CD4-positive, CD25-positive, alpha-beta regulatory T cell (primary cell): ENCODE measurements at regions not wholly inside any gene's neighbourhood (a gene's known extent, or its start where the extent isn't known, plus 50 kb on each side); places are given as distances from the start of the nearest gene placed in this dataset.

Source experiments
- ATAC-seq, 2 donors: fragments of 150-1000 bp; cut with Tn5 transposase; one replicate each; pipeline ENCODE4 v1.10.0; 2021; ENCODE audit warnings: low read depth in 2 of 2, moderate number of reproducible peaks in 2 of 2, moderate library complexity in 1 of 2
- DNase-seq, 3 donors: peaks; one replicate each; pipeline versions ENCODE4 v3.0.0 to v3.0.0-alpha.2; 2012 to 2022; ENCODE audit warnings: mixed read lengths in 1 of 3
- H3K27ac ChIP-seq: one replicate; pipeline ENCODE4 v1.7.0; 2013; ENCODE audit warnings: mild to moderate bottlenecking, low read length; ENCODE audit not compliant: insufficient read depth, poor library complexity, severe bottlenecking
- H3K27me3 ChIP-seq: one replicate; pipeline ENCODE4 v1.7.0; 2013; ENCODE audit warnings: low read length; ENCODE audit not compliant: control insufficient read depth, insufficient read depth
- H3K36me3 ChIP-seq: one replicate; pipeline ENCODE4 v1.7.0; 2013; ENCODE audit warnings: mild to moderate bottlenecking, low read length, moderate library complexity; ENCODE audit not compliant: control insufficient read depth, insufficient read depth
- H3K4me1 ChIP-seq: 2 replicates; pipeline ENCODE4 v1.7.0; 2013; ENCODE audit warnings: mild to moderate bottlenecking, low read length; ENCODE audit not compliant: insufficient read depth, control insufficient read depth, poor library complexity, severe bottlenecking
- H3K4me3 ChIP-seq: one replicate; pipeline ENCODE4 v1.7.0; 2013; ENCODE audit warnings: low read depth, mild to moderate bottlenecking, low read length, moderate library complexity
- H3K9me3 ChIP-seq, 2 experiments: 1 replicate in 1 of 2; 2 replicates in 1 of 2; pipeline ENCODE4 v1.7.0; 2013; ENCODE audit warnings: low read length in 2 of 2, mild to moderate bottlenecking in 1 of 2, moderate library complexity in 1 of 2; ENCODE audit not compliant: control insufficient read depth in 2 of 2
- H3K27ac Mint-ChIP-seq, 3 donors: one replicate each; pipeline ENCODE4 v1.8.0; 2020 to 2022; ENCODE audit warnings: mild to moderate bottlenecking in 3 of 3, mixed read lengths in 3 of 3, moderate library complexity in 2 of 3
- H3K27me3 Mint-ChIP-seq: one replicate; pipeline ENCODE4 v1.8.0; 2022; ENCODE audit warnings: mild to moderate bottlenecking, mixed read lengths
- H3K36me3 Mint-ChIP-seq: one replicate; pipeline ENCODE4 v1.8.0; 2020; ENCODE audit warnings: mixed read lengths
- H3K4me1 Mint-ChIP-seq, 4 donors: one replicate each; pipeline ENCODE4 v1.8.0; 2020 to 2022; ENCODE audit warnings: mixed read lengths in 4 of 4, mild to moderate bottlenecking in 1 of 4
- H3K4me3 Mint-ChIP-seq, 4 donors: one replicate each; pipeline ENCODE4 v1.8.0; 2020 to 2022; ENCODE audit warnings: mild to moderate bottlenecking in 4 of 4, mixed read lengths in 4 of 4, moderate library complexity in 3 of 4
- H3K9me3 Mint-ChIP-seq, 7 donors: one replicate each; pipeline ENCODE4 v1.8.0; 2020 to 2022; ENCODE audit warnings: mixed read lengths in 7 of 7, mild to moderate bottlenecking in 3 of 7, moderate library complexity in 2 of 7

- Mint-ChIP-seq H3K36me3 (no peaks in the 10 kb centered on the region), H3K4me3 (no peak overlapping the region), H3K27ac (no peak overlapping the region), H3K9me3 (peaks cover 0 to 6% (median 1%) of the 10 kb centered on the region in 7 donors), H3K27me3 (no peaks in the 10 kb centered on the region), H3K4me1 (no peaks in the 10 kb centered on the region)
- Histone ChIP-seq H3K27me3 (no peaks in the 10 kb centered on the region), H3K27ac (no peak overlapping the region), H3K4me3 (no peak overlapping the region), H3K4me1 (no peaks in the 10 kb centered on the region), H3K36me3 (no peaks in the 10 kb centered on the region), H3K9me3 (no peaks in the 10 kb centered on the region)
- ATAC-seq (no peak), DNase-seq (no peak)
Observed at GRCh38 chr5:100260968-100261367, 274.2 kb upstream of the FAM174A start.

GRCh38 chr5:100252944-100253343 is 282.2 kb upstream of the FAM174A start:
- no peak for ATAC-seq

DNA sequence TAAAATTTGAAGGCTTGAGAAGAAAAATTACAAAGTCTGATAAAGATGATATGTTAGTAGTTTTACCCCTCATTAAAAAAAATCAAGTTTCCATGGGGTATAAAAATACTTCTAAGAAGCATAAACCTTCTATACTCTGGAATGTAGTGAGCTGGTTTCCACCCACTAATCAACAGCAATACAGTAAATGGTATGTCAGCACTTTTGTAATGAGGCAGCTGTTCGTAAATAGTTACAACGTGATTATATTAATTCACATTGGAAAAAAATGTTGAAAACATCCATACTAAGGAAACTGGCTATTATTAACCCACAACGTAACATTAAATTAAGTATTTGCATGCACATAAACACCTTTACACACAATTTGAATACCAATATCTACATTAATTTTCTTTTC is 283.1 kb upstream of the FAM174A start:
- ATAC-seq (no peak), DNase-seq (no peak)
- Mint-ChIP-seq H3K27me3 (no peaks in the 10 kb centered on the region), H3K4me1 (no peaks in the 10 kb centered on the region), H3K36me3 (no peaks in the 10 kb centered on the region), H3K9me3 (peaks cover 0 to 5% (median 2%) of the 10 kb centered on the region in 7 donors), H3K4me3 (no peak overlapping the region), H3K27ac (no peak overlapping the region)
- H3K4me3 ChIP-seq: no peak overlapping the region
- H3K27me3 ChIP-seq: no peaks in the 10 kb centered on the region
- H3K36me3 ChIP-seq: no peaks in the 10 kb centered on the region
- no peaks in the 10 kb centered on the region for H3K4me1 ChIP-seq
- no peak overlapping the region for H3K27ac ChIP-seq
- H3K9me3 ChIP-seq: no peaks in the 10 kb centered on the region

More at GRCh38 chr5:100252944-100253343, 282.2 kb upstream of the FAM174A start:
- Mint-ChIP-seq H3K27ac (no peak overlapping the region), H3K9me3 (peaks cover 0 to 5% (median 3%) of the 10 kb centered on the region in 7 donors), H3K27me3 (no peaks in the 10 kb centered on the region), H3K36me3 (no peaks in the 10 kb centered on the region), H3K4me1 (no peaks in the 10 kb centered on the region), H3K4me3 (no peak overlapping the region)
- H3K9me3 ChIP-seq: no peaks in the 10 kb centered on the region
- H3K4me3 ChIP-seq: no peak overlapping the region
- no peaks in the 10 kb centered on the region for H3K27me3 ChIP-seq
- no peak overlapping the region for H3K27ac ChIP-seq
- no peak for DNase-seq
- no peaks in the 10 kb centered on the region for H3K36me3 ChIP-seq
- no peaks in the 10 kb centered on the region for H3K4me1 ChIP-seq

GRCh38 chr5:100249884-100250269 is 285.3 kb upstream of the FAM174A start:
- H3K4me1 Mint-ChIP-seq: no peaks in the 10 kb centered on the region
- H3K36me3 Mint-ChIP-seq: no peaks in the 10 kb centered on the region
- H3K27me3 Mint-ChIP-seq: no peaks in the 10 kb centered on the region
- no peaks in the 10 kb centered on the region for H3K9me3 ChIP-seq
- no peaks in the 10 kb centered on the region for H3K36me3 ChIP-seq
- DNase-seq: no peak
- H3K27me3 ChIP-seq: no peaks in the 10 kb centered on the region
- H3K27ac Mint-ChIP-seq: no peak overlapping the region
- no peak overlapping the region for H3K4me3 ChIP-seq
- H3K4me3 Mint-ChIP-seq: no peak overlapping the region
- no peak for ATAC-seq
- H3K9me3 Mint-ChIP-seq: peaks cover 0 to 5% (median 1%) of the 10 kb centered on the region in 7 donors
- no peaks in the 10 kb centered on the region for H3K4me1 ChIP-seq
- no peak overlapping the region for H3K27ac ChIP-seq

- DNase-seq (no peak), ATAC-seq (no peak)
- no peaks in the 10 kb centered on the region for H3K4me1 ChIP-seq
- no peaks in the 10 kb centered on the region for H3K36me3 ChIP-seq
- Mint-ChIP-seq H3K9me3 (peaks cover 0 to 5% (median 1%) of the 10 kb centered on the region in 7 donors), H3K27me3 (no peaks in the 10 kb centered on the region), H3K4me3 (no peak overlapping the region), H3K36me3 (no peaks in the 10 kb centered on the region), H3K27ac (no peak overlapping the region), H3K4me1 (no peaks in the 10 kb centered on the region)
- H3K27me3 ChIP-seq: no peaks in the 10 kb centered on the region
- no peaks in the 10 kb centered on the region for H3K9me3 ChIP-seq
- H3K27ac ChIP-seq: no peak overlapping the region
- H3K4me3 ChIP-seq: no peak overlapping the region
Observed at GRCh38 chr5:100249211-100249883, 285.8 kb upstream of the FAM174A start.

DNA sequence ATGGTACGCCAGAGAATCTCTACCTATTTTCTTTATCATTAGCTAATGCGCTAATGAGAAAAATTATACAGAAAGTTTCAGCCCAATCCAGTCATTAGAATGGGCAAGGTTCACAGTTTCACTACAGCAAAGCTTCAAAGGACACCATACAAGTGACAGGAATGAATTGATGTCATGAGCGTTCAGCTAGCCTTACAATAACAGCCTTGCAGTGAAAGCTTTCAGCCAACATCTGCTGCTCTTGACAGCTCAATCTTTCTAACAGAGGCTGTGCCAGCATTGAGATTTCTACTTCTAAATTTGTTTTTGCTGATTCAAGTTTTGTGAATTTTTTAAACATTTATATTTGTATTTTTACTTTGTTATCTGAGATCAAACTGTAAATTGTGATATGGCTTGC is 302.4 kb upstream of the FAM174A start:
- Histone ChIP-seq H3K4me3 (no peak overlapping the region), H3K4me1 (no peaks in the 10 kb centered on the region), H3K27me3 (no peaks in the 10 kb centered on the region), H3K36me3 (no peaks in the 10 kb centered on the region), H3K27ac (no peak overlapping the region), H3K9me3 (no peaks in the 10 kb centered on the region)
- Mint-ChIP-seq H3K27me3 (no peaks in the 10 kb centered on the region), H3K9me3 (peaks cover 0 to 14% (median 10%) of the 10 kb centered on the region in 7 donors), H3K4me3 (no peak overlapping the region), H3K27ac (no peak overlapping the region), H3K36me3 (no peaks in the 10 kb centered on the region), H3K4me1 (no peaks in the 10 kb centered on the region)
- DNase-seq: no peak
- ATAC-seq: no peak

DNA sequence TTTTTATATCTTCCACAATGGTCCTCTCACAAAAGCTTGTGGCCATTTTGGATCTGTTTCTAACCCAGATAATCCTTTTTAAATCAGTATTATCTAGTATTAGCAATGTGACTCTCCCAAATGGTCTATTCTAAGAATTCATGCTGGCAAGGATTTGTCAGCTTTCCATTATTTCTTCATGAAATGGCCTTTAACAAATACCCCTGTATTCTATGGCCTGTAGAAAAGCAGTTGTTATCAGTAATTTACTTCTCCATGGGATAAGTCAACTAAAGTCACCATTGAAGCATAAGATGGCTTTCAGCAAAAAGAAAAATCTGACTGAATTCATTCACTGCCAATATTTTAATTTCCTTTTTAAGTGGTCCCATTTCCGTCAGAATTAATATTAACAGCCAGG is 346.4 kb upstream of the FAM174A start:
- no peaks in the 10 kb centered on the region for H3K27me3 Mint-ChIP-seq
- Histone ChIP-seq H3K36me3 (no peaks in the 10 kb centered on the region), H3K4me3 (no peak overlapping the region), H3K4me1 (no peaks in the 10 kb centered on the region), H3K27ac (no peak overlapping the region), H3K9me3 (no peaks in the 10 kb centered on the region), H3K27me3 (no peaks in the 10 kb centered on the region)
- H3K4me3 Mint-ChIP-seq: no peak overlapping the region
- ATAC-seq: no peak
- H3K27ac Mint-ChIP-seq: no peak overlapping the region
- DNase-seq: no peak
- H3K4me1 Mint-ChIP-seq: no peaks in the 10 kb centered on the region
- H3K9me3 Mint-ChIP-seq: peaks cover 0 to 6% (median 3%) of the 10 kb centered on the region in 7 donors
- no peaks in the 10 kb centered on the region for H3K36me3 Mint-ChIP-seq

DNA sequence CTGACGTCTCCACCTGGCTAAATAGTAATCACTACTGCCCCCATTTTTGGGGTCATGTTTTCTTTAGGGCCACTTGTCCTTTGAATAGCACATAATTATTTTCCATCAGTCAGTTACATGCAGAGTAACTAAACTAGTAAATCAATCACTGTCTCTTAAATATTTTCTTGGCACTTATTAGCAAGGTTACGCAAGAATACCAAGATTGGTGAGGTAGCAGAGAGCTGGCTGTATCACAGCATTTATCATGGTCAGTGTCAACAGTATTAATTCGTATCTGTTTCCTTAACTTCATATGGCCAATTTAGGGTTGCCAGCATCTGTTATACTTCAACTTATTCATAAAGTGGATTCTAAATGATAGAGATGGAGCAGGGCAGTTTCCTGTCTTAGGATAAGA is 346.8 kb upstream of the FAM174A start:
- H3K27ac Mint-ChIP-seq: no peak overlapping the region
- Histone ChIP-seq H3K4me1 (no peaks in the 10 kb centered on the region), H3K27ac (no peak overlapping the region), H3K9me3 (no peaks in the 10 kb centered on the region), H3K36me3 (no peaks in the 10 kb centered on the region), H3K4me3 (no peak overlapping the region), H3K27me3 (no peaks in the 10 kb centered on the region)
- H3K27me3 Mint-ChIP-seq: no peaks in the 10 kb centered on the region
- DNase-seq (no peak), ATAC-seq (no peak)
- no peak overlapping the region for H3K4me3 Mint-ChIP-seq
- H3K9me3 Mint-ChIP-seq: peaks cover 0 to 6% (median 3%) of the 10 kb centered on the region in 7 donors
- H3K4me1 Mint-ChIP-seq: no peaks in the 10 kb centered on the region
- H3K36me3 Mint-ChIP-seq: no peaks in the 10 kb centered on the region
